Keratinocyte (primary cell): ENCODE measurements at regions not wholly inside any gene's neighbourhood (a gene's known extent, or its start where the extent isn't known, plus 50 kb on each side); places are given as distances from the start of the nearest gene placed in this dataset.

ENCODE experiments used
- DNase-seq: peaks from one replicate; pipeline ENCODE4 v3.0.0-alpha.2; 2011; ENCODE audit warnings: low read depth, missing footprints, low spot score
- FAIRE-seq: peaks from 2 replicates; lab custom pipeline; 2011; peaks lifted over from hg19 to GRCh38; lab: Jason Lieb, UNC
- H2AFZ ChIP-seq: 2 replicates; pipeline ENCODE4 v1.6.0; 2012; ENCODE audit warnings: low read length, control low read depth, inconsistent platforms; ENCODE audit not compliant: control insufficient read depth
- H3K27ac ChIP-seq: 2 replicates; pipeline ENCODE4 v1.5.1; 2011; ENCODE audit warnings: low read length; ENCODE audit not compliant: control insufficient read depth, insufficient read depth
- H3K27me3 ChIP-seq: 3 replicates; pipeline ENCODE4 v1.6.0; 2011; ENCODE audit warnings: low read length; ENCODE audit not compliant: control insufficient read depth, insufficient read depth; ENCODE audit errors: extremely low read depth
- H3K36me3 ChIP-seq, 2 experiments: 2 replicates in 1 of 2; 3 replicates in 1 of 2; pipeline ENCODE4 v1.5.1; 2011; ENCODE audit warnings: low read length in 2 of 2, mild to moderate bottlenecking in 1 of 2; ENCODE audit not compliant: control insufficient read depth in 2 of 2, insufficient read depth in 2 of 2; ENCODE audit errors: extremely low read depth in 1 of 2
- H3K4me1 ChIP-seq: 3 replicates; pipeline ENCODE4 v1.5.1; 2011; ENCODE audit warnings: low read length; ENCODE audit not compliant: control insufficient read depth, insufficient read depth; ENCODE audit errors: extremely low read depth
- H3K4me2 ChIP-seq: 3 replicates; pipeline ENCODE4 v1.6.0; 2011; ENCODE audit warnings: low read depth, low read length; ENCODE audit not compliant: control insufficient read depth, insufficient read depth; ENCODE audit errors: extremely low read depth
- H3K4me3 ChIP-seq, 3 experiments: fragments of 200-600 bp in 1 of 3; sonication (generic) in 1 of 3; 2 replicates in 2 of 3; 3 replicates in 1 of 3; pipeline ENCODE4 v1.5.1; 2011 to 2016; ENCODE audit warnings: low read length in 3 of 3, mild to moderate bottlenecking in 3 of 3, control low read depth in 2 of 3, inconsistent platforms in 1 of 3, low read depth in 1 of 3, mixed read lengths in 1 of 3, mixed run types in 1 of 3, moderate library complexity in 1 of 3; ENCODE audit not compliant: control insufficient read depth in 2 of 3, insufficient read depth in 2 of 3; ENCODE audit errors: extremely low read depth in 1 of 3
- H3K79me2 ChIP-seq: 2 replicates; pipeline ENCODE4 v1.6.0; 2012; ENCODE audit warnings: low read length; ENCODE audit not compliant: control insufficient read depth, insufficient read depth
- H3K9ac ChIP-seq: 3 replicates; pipeline ENCODE4 v1.6.0; 2011; ENCODE audit warnings: low read length; ENCODE audit not compliant: control insufficient read depth, insufficient read depth; ENCODE audit errors: extremely low read depth
- H3K9me1 ChIP-seq: 3 replicates; pipeline ENCODE4 v1.6.0; 2011; ENCODE audit warnings: low read length; ENCODE audit not compliant: control insufficient read depth, insufficient read depth; ENCODE audit errors: extremely low read depth
- H3K9me3 ChIP-seq: 2 replicates; pipeline ENCODE4 v1.5.1; 2012; ENCODE audit warnings: low read depth, low read length; ENCODE audit not compliant: control insufficient read depth
- H4K20me1 ChIP-seq: 3 replicates; pipeline ENCODE4 v1.6.0; 2011; ENCODE audit warnings: low read length; ENCODE audit not compliant: control insufficient read depth, insufficient read depth; ENCODE audit errors: extremely low read depth
- CTCF ChIP-seq, 3 experiments: IDR thresholded peaks in 1 of 3; conservative IDR thresholded peaks in 1 of 3; optimal IDR thresholded peaks in 1 of 3; 2 replicates in 2 of 3; 3 replicates in 1 of 3; pipeline versions ENCODE3 to v1.5.1; 2011; ENCODE audit warnings: low read length in 3 of 3, mild to moderate bottlenecking in 3 of 3, moderate library complexity in 2 of 3, control low read depth in 1 of 3, inconsistent platforms in 1 of 3; ENCODE audit not compliant: insufficient read depth in 2 of 3; ENCODE audit errors: extremely low read depth in 1 of 3
- EZH2 ChIP-seq: IDR thresholded peaks from one replicate; pipeline ENCODE4 v1.6.1; 2012; ENCODE audit warnings: inconsistent platforms, mild to moderate bottlenecking, low read length, moderate library complexity
- dilution Hi-C: fragments of 300-500 bp; cut with MboI; formaldehyde crosslinking; loops from one replicate; pipeline ENCODE4 v1.7.0; 2020; ENCODE audit warnings: low sequenced_read_pairs; ENCODE audit not compliant: extremely low pct_ligation_motif_present

- H3K4me1 ChIP-seq: no peaks in the 10 kb centered on the region
- H4K20me1 ChIP-seq: no peaks in the 10 kb centered on the region
- no peak overlapping the region for H2AFZ ChIP-seq
- FAIRE-seq: no peak
- no peak overlapping the region for H3K27ac ChIP-seq
- no peaks in the 10 kb centered on the region for H3K79me2 ChIP-seq
- no peaks in the 10 kb centered on the region for H3K36me3 ChIP-seq
- TF ChIP-seq CTCF (optimal IDR thresholded peaks at IDR 0.05 in 1 of 3, IDR thresholded peaks at IDR 0.05 in 1 of 3, conservative IDR thresholded peaks at IDR 0.05 in 1 of 3; ENCODE audit: extremely low read depth in 1 of 3, insufficient read depth in 2 of 3, low read length in 3 of 3): no peak
- no peak for TF ChIP-seq EZH2
- H3K9me1 ChIP-seq: no peaks in the 10 kb centered on the region
- dilution Hi-C loops: no loop called here
- H3K27me3 ChIP-seq: no peaks in the 10 kb centered on the region
- H3K9ac ChIP-seq: no peak overlapping the region
- no peak for DNase-seq
- H3K4me2 ChIP-seq: no peak overlapping the region
- H3K9me3 ChIP-seq: no peaks in the 10 kb centered on the region
- H3K4me3 ChIP-seq: no peak overlapping the region
Observed at GRCh38 chr4:125121581-125121980, 193.2 kb upstream of the FAT4 start.

- TF ChIP-seq CTCF (optimal IDR thresholded peaks at IDR 0.05 in 1 of 3, IDR thresholded peaks at IDR 0.05 in 1 of 3, conservative IDR thresholded peaks at IDR 0.05 in 1 of 3; ENCODE audit: extremely low read depth in 1 of 3, insufficient read depth in 2 of 3, low read length in 3 of 3) (no peak), EZH2 (no peak)
- H2AFZ ChIP-seq: no peak overlapping the region
- no peaks in the 10 kb centered on the region for H3K9me1 ChIP-seq
- no peak overlapping the region for H3K27ac ChIP-seq
- DNase-seq (no peak), FAIRE-seq (no peak)
- H3K9me3 ChIP-seq: no peaks in the 10 kb centered on the region
- no peaks in the 10 kb centered on the region for H3K4me1 ChIP-seq
- H3K9ac ChIP-seq: no peak overlapping the region
- no peaks in the 10 kb centered on the region for H3K27me3 ChIP-seq
- H3K79me2 ChIP-seq: no peaks in the 10 kb centered on the region
- no peak overlapping the region for H3K4me3 ChIP-seq
- H3K4me2 ChIP-seq: no peak overlapping the region
- H3K36me3 ChIP-seq: no peaks in the 10 kb centered on the region
- H4K20me1 ChIP-seq: no peaks in the 10 kb centered on the region
- dilution Hi-C loops: no loop called here
Observed at GRCh38 chr4:125116431-125116830, 198.3 kb upstream of the FAT4 start.
